RWPE1 (cell line): ENCODE measurements at regions not wholly inside any gene's neighbourhood (a gene's known extent, or its start where the extent isn't known, plus 50 kb on each side); places are given as distances from the start of the nearest gene placed in this dataset.

Experiments
- CTCF ChIA-PET: fragments of 350-600 bp; sonication (Branson Sonifier 250); formaldehyde crosslinking; extraction: SDS; loops from one replicate; lab custom pipeline; 2021; lab: Yijun Ruan, JAX
- POLR2A ChIA-PET: fragments of 400-600 bp; formaldehyde crosslinking; extraction: SDS; loops from one replicate; lab custom pipeline; 2020; ENCODE audit warnings: antibody characterized with exemption; ENCODE audit not compliant: low non-redundant PET; lab: Yijun Ruan, JAX
- DNase-seq: peaks from one replicate; pipeline ENCODE4 v3.0.0; 2012; ENCODE audit warnings: low spot score
- H3K27ac ChIP-seq: fragments of 450-650 bp; 2 replicates; pipeline ENCODE4 v1.5.1; 2017
- CTCF ChIP-seq: fragments of 450-650 bp; conservative IDR thresholded peaks from 2 replicates; pipeline ENCODE4 v1.5.1; 2017; ENCODE audit warnings: low read depth, mild to moderate bottlenecking

GRCh38 chr1:79448426-79448825, 441.9 kb upstream of the ADGRL4 start:
- TF ChIP-seq CTCF, result no peak
- POLR2A ChIA-PET, result no interaction called here
- no peak for DNase-seq
- CTCF ChIA-PET, result no interaction called here
- H3K27ac ChIP-seq, result no peak overlapping the region

GRCh38 chr1:79441238-79441637, 434.7 kb upstream of the ADGRL4 start:
- POLR2A ChIA-PET, result no interaction called here
- TF ChIP-seq CTCF, result no peak
- no peak for DNase-seq
- H3K27ac ChIP-seq, result no peak overlapping the region
- CTCF ChIA-PET, result interaction anchor here (0.7 kb wide), 1 partner anchor 19 kb away, joined by 3 read pairs; no protein-coding TSS in a partner anchor

GRCh38 chr1:79437540-79437939, 431.0 kb upstream of the ADGRL4 start:
- DNase-seq, result no peak
- H3K27ac ChIP-seq, result no peak overlapping the region
- ChIA-PET CTCF (no interaction called here), POLR2A (no interaction called here)
- no peak for TF ChIP-seq CTCF

- POLR2A ChIA-PET, result no interaction called here
- no peak for TF ChIP-seq CTCF
- DNase-seq, result no peak
- CTCF ChIA-PET, result no interaction called here
- no peak overlapping the region for H3K27ac ChIP-seq
Observed at GRCh38 chr1:79431340-79431739, 424.8 kb upstream of the ADGRL4 start.

- no peak for TF ChIP-seq CTCF
- no peak overlapping the region for H3K27ac ChIP-seq
- CTCF ChIA-PET, result interaction anchor here (0.6 kb wide), 1 partner anchor 10 kb away, joined by 3 read pairs; no protein-coding TSS in a partner anchor
- DNase-seq, result no peak
- POLR2A ChIA-PET, result no interaction called here
Observed at GRCh38 chr1:79430437-79430836, 423.9 kb upstream of the ADGRL4 start.

- CTCF ChIA-PET, result no interaction called here
- TF ChIP-seq CTCF, result no peak
- DNase-seq, result no peak
- POLR2A ChIA-PET, result no interaction called here
- no peak overlapping the region for H3K27ac ChIP-seq
Observed at GRCh38 chr1:79422726-79423125, 416.2 kb upstream of the ADGRL4 start.

- no peak for TF ChIP-seq CTCF
- no peak overlapping the region for H3K27ac ChIP-seq
- ChIA-PET POLR2A (no interaction called here), CTCF (interaction anchor here (0.6 kb wide), 1 partner anchor 45 kb away, joined by 3 read pairs; no protein-coding TSS in a partner anchor)
- DNase-seq, result no peak
Observed at GRCh38 chr1:79398501-79398900, 392.0 kb upstream of the ADGRL4 start.
